D721Med (cell line): ENCODE measurements at regions not wholly inside any gene's neighbourhood (a gene's known extent, or its start where the extent isn't known, plus 50 kb on each side); places are given as distances from the start of the nearest gene placed in this dataset.
"Not testable (repeated sequence)": the region's sequence is repeated elsewhere in the genome, so short reads cannot be mapped to it uniquely, and the experiment has no call there.

Experiments used
- DNase-seq: peaks from one replicate; pipeline ENCODE4 v3.0.0; 2011; ENCODE audit warnings: low spot score; ENCODE audit not compliant: insufficient read length
- FAIRE-seq: peaks from 2 replicates; lab custom pipeline; 2011; peaks lifted over from hg19 to GRCh38; lab: Jason Lieb, UNC
- TF ChIP-seq, protein P1 (sequence below): IDR thresholded peaks from 2 replicates; pipeline ENCODE4 v1.5.1; 2012; ENCODE audit warnings: mild to moderate bottlenecking, control low read depth; ENCODE audit not compliant: insufficient read depth; ENCODE audit errors: missing control alignments

DNA sequence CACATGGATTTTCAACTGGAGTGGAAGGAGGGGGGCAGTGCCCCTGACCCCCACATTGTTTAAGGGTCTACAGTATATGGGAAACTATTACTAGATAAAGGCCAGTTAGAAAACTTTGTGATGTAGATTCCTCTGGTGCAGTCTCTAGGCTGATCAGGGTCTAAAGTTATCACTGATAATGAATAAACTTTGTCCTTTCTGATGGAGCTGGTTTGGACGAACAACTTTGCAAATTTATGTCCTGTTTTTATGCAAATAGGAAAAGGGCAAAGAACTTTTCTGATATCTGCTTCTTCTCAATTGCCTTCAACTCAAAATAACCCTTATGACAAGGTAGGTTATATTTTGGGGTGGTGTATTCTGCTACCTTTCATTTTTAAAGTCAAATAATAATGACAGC lies 829.2 kb upstream of the ACVR2A start:
- TF ChIP-seq, protein P1, sequence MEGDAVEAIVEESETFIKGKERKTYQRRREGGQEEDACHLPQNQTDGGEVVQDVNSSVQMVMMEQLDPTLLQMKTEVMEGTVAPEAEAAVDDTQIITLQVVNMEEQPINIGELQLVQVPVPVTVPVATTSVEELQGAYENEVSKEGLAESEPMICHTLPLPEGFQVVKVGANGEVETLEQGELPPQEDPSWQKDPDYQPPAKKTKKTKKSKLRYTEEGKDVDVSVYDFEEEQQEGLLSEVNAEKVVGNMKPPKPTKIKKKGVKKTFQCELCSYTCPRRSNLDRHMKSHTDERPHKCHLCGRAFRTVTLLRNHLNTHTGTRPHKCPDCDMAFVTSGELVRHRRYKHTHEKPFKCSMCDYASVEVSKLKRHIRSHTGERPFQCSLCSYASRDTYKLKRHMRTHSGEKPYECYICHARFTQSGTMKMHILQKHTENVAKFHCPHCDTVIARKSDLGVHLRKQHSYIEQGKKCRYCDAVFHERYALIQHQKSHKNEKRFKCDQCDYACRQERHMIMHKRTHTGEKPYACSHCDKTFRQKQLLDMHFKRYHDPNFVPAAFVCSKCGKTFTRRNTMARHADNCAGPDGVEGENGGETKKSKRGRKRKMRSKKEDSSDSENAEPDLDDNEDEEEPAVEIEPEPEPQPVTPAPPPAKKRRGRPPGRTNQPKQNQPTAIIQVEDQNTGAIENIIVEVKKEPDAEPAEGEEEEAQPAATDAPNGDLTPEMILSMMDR = no peak
- no peak for DNase-seq

DNA sequence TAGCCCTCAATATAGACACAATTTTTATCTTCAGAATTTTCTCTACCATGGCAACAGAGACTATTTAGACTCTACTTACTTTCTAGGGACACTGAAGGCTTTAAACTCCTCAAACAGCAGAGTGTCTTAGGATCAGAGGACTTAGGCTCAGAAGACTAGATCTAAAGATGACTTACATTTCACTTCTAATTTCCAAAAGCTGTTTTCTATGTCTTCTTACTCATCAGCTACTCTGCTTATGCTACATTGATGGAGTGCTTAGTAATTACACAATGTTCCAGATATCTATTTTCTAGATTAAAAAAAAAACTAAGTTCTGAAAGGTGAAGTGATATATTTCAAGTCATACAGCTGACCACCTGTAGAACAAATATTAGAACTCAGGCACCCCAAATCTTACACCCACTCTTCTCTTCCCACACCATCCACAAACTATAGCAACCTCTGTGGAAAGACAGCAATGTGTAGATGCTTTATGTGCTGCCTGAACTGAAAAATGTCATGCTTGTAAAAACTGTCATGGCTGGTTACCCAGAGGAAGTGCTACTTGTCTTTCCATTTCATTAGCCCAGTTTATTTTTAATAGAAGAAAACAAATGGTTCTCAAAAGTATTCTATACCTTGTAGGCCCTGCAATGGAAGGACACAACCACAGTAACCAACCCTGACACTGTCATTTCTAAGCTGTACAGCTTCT lies 831.0 kb upstream of the ACVR2A start:
- DNase-seq (no peak), FAIRE-seq (no peak)
- TF ChIP-seq, protein P1 = no peak

More for the DNA sequence above, 829.2 kb upstream of the ACVR2A start:
- FAIRE-seq = no peak

DNA sequence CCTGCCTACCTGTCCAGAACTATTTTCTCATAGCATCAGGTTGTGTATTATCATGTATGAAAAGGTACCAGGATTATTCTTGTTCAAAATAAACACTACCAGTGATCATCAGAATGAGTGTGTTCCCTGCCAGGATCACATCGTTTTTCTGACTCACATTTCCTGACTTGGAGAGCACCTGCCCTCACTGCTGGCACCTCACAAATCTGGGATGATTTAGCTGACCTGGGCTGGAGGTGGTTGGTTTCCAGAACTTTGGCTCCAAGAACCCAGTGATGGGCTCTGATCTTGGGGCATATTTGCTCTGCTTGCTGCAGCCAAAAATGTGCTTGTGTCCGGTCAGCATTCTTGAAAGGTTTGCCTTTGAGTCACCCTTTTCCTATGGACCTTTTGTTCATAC lies 836.3 kb upstream of the ACVR2A start:
- no peak for DNase-seq
- FAIRE-seq = no peak
- TF ChIP-seq, protein P1 = no peak

DNA sequence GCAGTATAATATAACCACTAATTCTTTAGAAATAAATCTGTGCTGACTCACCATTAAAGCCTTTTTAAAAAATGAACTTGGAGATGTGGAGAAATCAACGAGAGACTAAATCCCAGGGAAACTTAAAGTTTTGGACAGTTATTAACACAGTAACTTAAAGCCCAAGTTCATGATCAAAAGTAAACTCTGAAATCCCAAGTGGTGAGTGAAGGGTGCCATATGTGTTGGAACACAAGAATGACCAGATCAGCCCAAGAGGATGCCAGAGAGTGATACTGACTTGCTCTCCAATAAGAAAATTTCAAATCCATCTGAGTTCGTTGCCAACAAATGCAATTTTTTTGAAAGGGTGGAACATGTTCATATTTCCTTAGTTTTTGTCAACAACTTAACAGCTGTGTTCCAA lies 838.1 kb upstream of the ACVR2A start:
- FAIRE-seq (no peak), DNase-seq (no peak)
- TF ChIP-seq, protein P1 = no peak

DNA sequence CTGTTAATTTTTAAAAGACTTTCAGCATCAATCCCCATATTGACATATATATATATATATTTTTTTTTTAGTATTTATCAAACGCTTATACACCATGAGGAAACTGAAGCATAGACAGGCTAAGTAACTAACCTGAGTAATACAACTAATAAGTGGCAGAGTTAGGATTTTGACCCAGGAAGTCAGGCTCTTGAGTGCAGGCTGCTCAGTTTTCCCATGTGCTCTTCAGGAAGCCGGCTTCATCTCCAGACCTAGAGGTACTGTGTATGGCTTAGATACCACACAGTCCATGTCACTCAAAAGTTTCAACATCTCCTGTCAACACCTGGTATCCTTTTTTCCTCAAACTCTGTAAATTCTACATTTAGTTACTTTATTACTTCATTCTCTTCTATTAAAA lies 841.7 kb upstream of the ACVR2A start:
- FAIRE-seq (no peak), DNase-seq (no peak)
- TF ChIP-seq, protein P1 = no peak

DNA sequence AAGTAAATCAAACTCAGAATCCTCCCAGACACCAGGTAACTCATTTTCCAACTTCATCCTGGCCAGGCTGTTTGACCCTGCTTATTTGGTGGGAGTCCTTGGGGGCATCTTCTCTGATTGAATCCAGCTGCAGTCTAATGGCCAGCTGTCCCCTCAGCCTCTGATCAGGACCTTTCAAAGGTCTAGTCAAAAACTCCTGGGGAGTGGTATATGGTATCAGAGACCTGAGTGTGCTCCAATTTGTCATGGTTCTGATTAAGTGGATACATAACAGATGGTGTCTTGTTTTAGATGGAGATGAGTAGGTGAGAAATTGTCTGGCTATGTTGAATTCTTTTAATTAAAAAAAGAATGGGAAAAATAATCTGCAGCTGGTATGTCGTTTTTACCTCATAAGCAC lies 842.6 kb upstream of the ACVR2A start:
- FAIRE-seq (no peak), DNase-seq (no peak)
- TF ChIP-seq, protein P1 = no peak

DNA sequence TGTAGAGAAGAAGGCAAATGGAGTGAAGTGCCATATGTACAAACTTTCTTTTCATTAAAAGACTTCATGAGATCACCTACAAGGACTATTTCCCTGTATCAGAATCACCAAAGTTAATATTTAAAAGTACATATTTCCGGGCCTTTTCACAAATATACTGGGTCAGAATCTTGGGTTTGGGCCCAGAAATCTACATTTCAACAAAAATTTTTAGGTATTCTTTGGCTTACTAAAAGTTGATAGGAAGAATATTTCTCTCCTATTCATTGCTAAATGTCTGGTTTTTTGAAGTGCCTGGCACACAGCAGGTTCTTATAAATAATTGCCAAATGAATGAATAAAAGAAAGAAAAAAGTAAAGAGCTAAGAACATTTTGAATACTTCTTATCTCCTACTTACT lies 843.8 kb upstream of the ACVR2A start:
- TF ChIP-seq, protein P1 = no peak
- DNase-seq = no peak
- FAIRE-seq = no peak

DNA sequence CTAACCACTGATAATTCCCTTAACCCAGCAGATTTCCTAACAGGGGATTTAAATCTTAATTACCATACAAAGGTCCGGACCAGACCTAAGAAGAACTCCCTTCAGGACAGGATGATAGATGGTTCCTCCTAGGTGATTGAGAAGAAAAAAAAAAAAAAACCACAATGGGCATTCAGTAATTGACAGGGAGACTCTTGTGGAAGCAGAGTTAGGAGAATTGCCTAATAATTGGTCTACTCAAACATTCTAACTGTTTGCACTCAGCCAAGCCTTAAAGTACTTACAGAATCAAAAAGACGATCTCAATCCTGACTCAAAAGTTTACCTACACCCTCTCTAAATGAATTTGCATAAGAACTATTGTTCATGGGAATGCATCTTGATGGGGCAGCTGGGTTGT lies 844.7 kb upstream of the ACVR2A start:
- not testable (repeated sequence) for FAIRE-seq, DNase-seq
